GM18505 (cell line): ENCODE measurements at regions not wholly inside any gene's neighbourhood (a gene's known extent, or its start where the extent isn't known, plus 50 kb on each side); places are given as distances from the start of the nearest gene placed in this dataset.
"Not testable (repeated sequence)": the region's sequence is repeated elsewhere in the genome, so short reads cannot be mapped to it uniquely, and the experiment has no call there.

Experiments used
- ATAC-seq: cut with Tn5 transposase; IDR thresholded peaks from one replicate; pipeline ENCODE4 v1.9.1; 2021; ENCODE audit not compliant: unreplicated experiment
- POLR2A ChIP-seq: IDR thresholded peaks from 4 replicates; pipeline ENCODE4 v1.6.1; 2011; ENCODE audit warnings: borderline replicate concordance; ENCODE audit not compliant: insufficient read depth, insufficient read length; ENCODE audit errors: extremely low read depth

- ATAC-seq, result no peak
- no peak for TF ChIP-seq POLR2A
Observed at GRCh38 chr2:7169593-7169992, 252.4 kb downstream of the RNF144A start.

DNA sequence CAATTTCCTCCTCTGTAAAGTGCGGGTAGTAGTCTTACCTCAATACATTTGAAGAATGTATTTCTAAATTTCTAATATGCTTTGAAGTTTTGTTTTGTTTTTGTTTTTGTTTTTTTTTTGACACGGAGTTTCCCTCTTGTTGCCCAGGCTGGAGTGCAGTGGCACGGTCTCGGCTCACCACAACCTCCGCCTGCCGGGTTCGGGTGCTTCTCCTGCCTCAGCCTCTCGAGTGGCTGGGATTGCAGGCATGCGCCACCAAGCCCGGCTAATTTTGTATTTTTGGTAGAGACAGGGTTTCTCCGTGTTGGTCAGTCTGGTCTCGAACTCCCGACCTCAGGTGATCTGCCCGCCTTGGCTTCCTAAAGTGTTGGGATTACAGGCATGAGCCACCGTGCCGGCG, 261.8 kb downstream of the RNF144A start:
- not testable (repeated sequence) for ATAC-seq

GRCh38 chr2:7180638-7181370, 263.6 kb downstream of the RNF144A start:
- ATAC-seq, result no peak
- no peak for TF ChIP-seq POLR2A

DNA sequence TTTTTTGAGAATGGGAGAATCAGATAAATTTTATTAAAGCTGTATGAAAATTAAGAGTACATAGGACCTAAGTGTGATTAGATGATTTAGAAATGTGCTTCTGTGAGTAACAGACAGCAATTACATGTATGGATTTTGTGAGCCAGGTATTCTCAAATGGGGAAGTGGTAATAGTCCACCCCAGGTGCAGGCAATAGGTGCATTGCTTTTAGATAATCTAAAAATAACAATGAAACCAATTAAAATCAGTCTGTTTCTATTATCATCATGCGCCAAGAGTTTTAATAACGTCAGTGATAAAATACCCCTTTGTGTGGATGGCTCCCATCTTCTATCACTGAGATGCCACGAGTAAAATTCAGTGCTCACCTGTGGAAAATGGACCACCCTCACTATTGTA, 265.3 kb downstream of the RNF144A start:
- ATAC-seq, result no peak
- TF ChIP-seq POLR2A, result no peak

GRCh38 chr2:7189106-7189505, 271.9 kb downstream of the RNF144A start:
- ATAC-seq, result no peak
- TF ChIP-seq POLR2A, result no peak

- TF ChIP-seq POLR2A, result no peak
Observed at GRCh38 chr2:7190587-7191324, 273.5 kb downstream of the RNF144A start.

GRCh38 chr2:7191932-7192331, 274.7 kb downstream of the RNF144A start:
- TF ChIP-seq POLR2A, result no peak
- no peak for ATAC-seq

More at GRCh38 chr2:7190587-7191324, 273.5 kb downstream of the RNF144A start:
- no peak for ATAC-seq

DNA sequence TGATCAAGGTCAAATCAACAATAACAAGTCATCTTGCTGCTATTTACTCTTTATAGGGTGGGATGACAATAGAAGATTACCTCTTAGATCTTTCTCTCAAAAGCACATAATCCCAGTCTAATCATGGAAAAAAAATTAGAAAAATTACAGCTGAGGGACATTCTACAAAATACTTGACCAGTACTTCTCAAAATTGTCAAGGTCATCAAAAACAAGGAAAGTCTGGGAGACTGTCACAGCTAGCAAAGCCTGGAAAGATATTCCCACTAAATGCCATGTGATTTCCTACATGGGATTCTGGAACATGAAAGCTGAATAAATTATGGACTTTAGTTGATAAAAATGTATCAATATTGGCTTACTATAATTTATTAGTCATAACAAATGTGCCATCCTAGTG, 276.2 kb downstream of the RNF144A start:
- TF ChIP-seq POLR2A, result no peak
- no peak for ATAC-seq

DNA sequence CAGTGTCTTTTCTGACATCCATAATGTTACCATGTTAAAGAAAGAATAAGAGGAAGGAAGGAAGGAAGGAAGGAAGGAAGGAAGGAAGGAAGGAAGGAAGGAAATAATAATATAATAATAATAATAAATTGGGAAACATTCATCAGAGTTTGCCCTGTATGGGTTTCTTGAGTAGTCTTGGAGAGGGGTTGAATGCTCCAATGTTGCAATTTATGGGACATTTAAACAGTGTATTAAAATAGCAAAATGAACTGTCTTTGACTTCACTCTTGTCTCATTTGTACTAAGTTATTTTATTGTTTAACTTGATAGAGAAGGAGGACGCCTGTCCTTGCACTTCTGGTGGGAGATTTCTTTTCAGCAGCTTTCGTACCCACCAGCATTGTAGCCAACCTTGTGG, 277.7 kb downstream of the RNF144A start:
- TF ChIP-seq POLR2A, result no peak
- ATAC-seq, result no peak

DNA sequence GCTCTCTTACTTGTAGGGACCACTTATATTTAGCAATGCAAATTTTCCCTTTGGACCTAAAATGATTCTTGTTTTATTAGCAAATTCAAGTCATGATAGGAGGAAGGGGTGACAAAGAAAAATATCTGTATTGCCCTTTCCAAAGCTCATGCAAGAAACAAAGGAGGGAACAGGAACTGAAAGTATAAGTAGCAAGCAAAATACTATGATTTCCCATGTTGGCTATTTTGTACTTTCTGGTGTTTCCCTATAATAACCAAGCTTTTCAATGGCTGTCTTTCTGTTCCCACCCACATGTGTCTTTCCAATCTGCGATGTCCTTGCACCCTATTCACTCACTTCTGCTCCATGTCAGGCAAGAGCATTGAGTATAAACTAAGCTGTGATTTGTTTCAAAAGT, 279.7 kb downstream of the RNF144A start:
- TF ChIP-seq POLR2A, result no peak

DNA sequence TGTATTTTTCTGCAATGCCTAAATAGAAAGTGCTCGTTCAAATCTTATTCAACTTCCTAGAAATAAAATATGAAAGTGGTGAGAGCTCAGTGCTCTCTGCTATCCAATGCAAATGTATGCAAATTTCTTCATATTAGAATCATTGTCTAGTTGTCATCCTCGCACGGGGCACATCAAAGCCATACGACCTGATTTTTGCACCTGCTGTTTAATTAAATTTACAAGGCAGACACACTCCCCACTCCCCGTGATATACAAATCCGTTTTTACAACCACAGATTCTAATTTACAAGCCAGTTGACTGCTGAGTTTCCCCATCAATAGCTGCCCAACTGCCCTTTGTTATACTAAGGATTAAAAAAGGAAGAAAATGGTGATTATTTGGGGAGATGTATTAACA, 284.6 kb downstream of the RNF144A start:
- no peak for TF ChIP-seq POLR2A
- no peak for ATAC-seq

More for the DNA sequence above, 279.7 kb downstream of the RNF144A start:
- no peak for ATAC-seq

GRCh38 chr2:7203056-7203467, 285.9 kb downstream of the RNF144A start:
- ATAC-seq, result no peak
- TF ChIP-seq POLR2A, result no peak

- TF ChIP-seq POLR2A, result no peak
- no peak for ATAC-seq
Observed at GRCh38 chr2:7205151-7205830, 288.1 kb downstream of the RNF144A start.

- ATAC-seq, result no peak
- no peak for TF ChIP-seq POLR2A
Observed at GRCh38 chr2:7206111-7206810, 289.0 kb downstream of the RNF144A start.

DNA sequence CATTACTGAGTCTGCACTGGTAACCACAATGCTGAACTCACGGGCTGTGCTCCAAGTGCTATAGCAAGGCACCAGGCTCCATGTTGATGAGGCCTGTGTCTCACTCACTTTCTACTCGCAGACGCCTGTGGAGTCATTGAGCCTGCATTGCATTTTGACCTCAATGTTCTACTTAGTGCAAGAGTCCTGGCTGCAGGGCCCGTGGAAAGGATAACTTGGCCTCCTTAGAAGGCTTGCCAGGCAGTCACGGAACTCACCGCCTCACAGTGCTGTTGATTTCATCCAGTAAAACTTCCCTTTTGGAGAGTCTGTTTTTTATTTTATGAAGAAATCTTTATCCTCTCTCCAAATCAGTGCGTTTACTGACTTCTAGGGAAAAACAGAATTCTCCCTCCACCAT, 290.4 kb downstream of the RNF144A start:
- no peak for TF ChIP-seq POLR2A
- no peak for ATAC-seq
